NCI-H187 (cell line): ENCODE measurements at regions not wholly inside any gene's neighbourhood (a gene's known extent, or its start where the extent isn't known, plus 50 kb on each side); places are given as distances from the start of the nearest gene placed in this dataset.

Experiments
- DNase-seq, 2 experiments: peaks; one replicate each; lab custom pipeline; 2025; lab: John Stamatoyannopoulos, UW

- no peak for DNase-seq
Observed at GRCh38 chr14:25756876-25757275, 706.9 kb upstream of the STXBP6 start.

- no peak for DNase-seq
Observed at GRCh38 chr14:25753130-25753529, 703.2 kb upstream of the STXBP6 start.

- no peak for DNase-seq
Observed at GRCh38 chr14:25750436-25750835, 700.5 kb upstream of the STXBP6 start.
